Thymus (tissue), 11 donors: ENCODE measurements at regions not wholly inside any gene's neighbourhood (a gene's known extent, or its start where the extent isn't known, plus 50 kb on each side); places are given as distances from the start of the nearest gene placed in this dataset.
"Not testable (repeated sequence)": the region's sequence is repeated elsewhere in the genome, so short reads cannot be mapped to it uniquely, and the experiment has no call there.

Source experiments
- DNase-seq, 9 donors: peaks; one replicate each; pipeline ENCODE4 v3.0.0-alpha.2; 2013; ENCODE audit warnings: low spot score in 9 of 9, low read depth in 6 of 9, missing footprints in 1 of 9
- H3K27ac ChIP-seq, 2 donors: one replicate each; pipeline ENCODE4 v1.5.1; 2013; ENCODE audit warnings: control low read depth in 1 of 2, low read depth in 1 of 2, low read length in 1 of 2, mild to moderate bottlenecking in 1 of 2, moderate library complexity in 1 of 2
- H3K27me3 ChIP-seq, 2 donors: one replicate each; pipeline ENCODE4 v1.5.1; 2013; ENCODE audit warnings: low read length in 1 of 2; ENCODE audit not compliant: control insufficient read depth in 2 of 2, insufficient read depth in 1 of 2
- H3K36me3 ChIP-seq, 2 donors: one replicate each; pipeline ENCODE4 v1.5.1; 2013; ENCODE audit warnings: low read length in 1 of 2, mild to moderate bottlenecking in 1 of 2, moderate library complexity in 1 of 2; ENCODE audit not compliant: control insufficient read depth in 2 of 2, insufficient read depth in 2 of 2
- H3K4me1 ChIP-seq, 2 donors: one replicate each; pipeline ENCODE4 v1.5.1; 2013; ENCODE audit warnings: low read length in 2 of 2; ENCODE audit not compliant: control insufficient read depth in 2 of 2, insufficient read depth in 2 of 2
- H3K4me3 ChIP-seq, 2 donors: one replicate each; pipeline ENCODE4 v1.5.1; 2013; ENCODE audit warnings: low read length in 2 of 2, control low read depth in 1 of 2, mild to moderate bottlenecking in 1 of 2
- H3K9me3 ChIP-seq, 2 donors: one replicate each; pipeline ENCODE4 v1.5.1; 2013; ENCODE audit warnings: low read length in 1 of 2, mild to moderate bottlenecking in 1 of 2; ENCODE audit not compliant: control insufficient read depth in 2 of 2, insufficient read depth in 1 of 2
- WGBS: extraction: QIAGEN DNeasy Blood & Tissue Kit; methylation state at CpG from one replicate; pipeline ENCODE4 v1.1.7; 2013; 5-methylcytosine and 5-hydroxymethylcytosine counted together
- donor health status: healthy.

- Histone ChIP-seq H3K9me3 (no peaks in the 10 kb centered on the region), H3K27me3 (no peaks in the 10 kb centered on the region), H3K4me1 (no peaks in the 10 kb centered on the region), H3K27ac (no peak overlapping the region), H3K36me3 (no peaks in the 10 kb centered on the region), H3K4me3 (no peak overlapping the region)
- DNase-seq, result no peak
- WGBS, result 84% methylated on average over 5 of the region's 5 CpGs
These were observed 472.3 kb downstream of the IRS2 start for GRCh38 chr13:109314101-109314500.

- Histone ChIP-seq H3K4me1 (no peaks in the 10 kb centered on the region), H3K27ac (no peak overlapping the region), H3K36me3 (no peaks in the 10 kb centered on the region), H3K27me3 (no peaks in the 10 kb centered on the region), H3K4me3 (no peak overlapping the region), H3K9me3 (no peaks in the 10 kb centered on the region)
- DNase-seq, result no peak
These were observed 474.0 kb downstream of the IRS2 start for GRCh38 chr13:109312399-109312798.

- not testable (repeated sequence) for DNase-seq, H3K4me3 ChIP-seq, H3K4me1 ChIP-seq, H3K36me3 ChIP-seq, H3K9me3 ChIP-seq, H3K27me3 ChIP-seq, H3K27ac ChIP-seq
- WGBS, result 96% methylated on average over 32 of the region's 33 CpGs
These were observed 474.9 kb downstream of the IRS2 start for GRCh38 chr13:109311431-109311976.

GRCh38 chr13:109309625-109310363 lies 476.6 kb downstream of the IRS2 start:
- Histone ChIP-seq H3K27me3 (no peaks in the 10 kb centered on the region), H3K36me3 (no peaks in the 10 kb centered on the region), H3K4me1 (no peaks in the 10 kb centered on the region), H3K4me3 (no peak overlapping the region), H3K27ac (no peak overlapping the region), H3K9me3 (no peaks in the 10 kb centered on the region)
- 87% methylated on average over 12 of the region's 12 CpGs for WGBS
- DNase-seq, result no peak

GRCh38 chr13:109307027-109307426 lies 479.4 kb downstream of the IRS2 start:
- Histone ChIP-seq H3K27ac (no peak overlapping the region), H3K36me3 (no peaks in the 10 kb centered on the region), H3K9me3 (no peaks in the 10 kb centered on the region), H3K4me1 (no peaks in the 10 kb centered on the region), H3K27me3 (no peaks in the 10 kb centered on the region), H3K4me3 (no peak overlapping the region)
- DNase-seq, result no peak
- 90% methylated on average over 6 of the region's 6 CpGs for WGBS

- H3K27ac ChIP-seq, result no peak overlapping the region
- no peaks in the 10 kb centered on the region for H3K9me3 ChIP-seq
- WGBS, result 94% methylated on average over 5 of the region's 5 CpGs
- DNase-seq, result no peak
- no peaks in the 10 kb centered on the region for H3K36me3 ChIP-seq
- H3K4me1 ChIP-seq, result no peaks in the 10 kb centered on the region
- no peak overlapping the region for H3K4me3 ChIP-seq
- no peaks in the 10 kb centered on the region for H3K27me3 ChIP-seq
These were observed 484.7 kb downstream of the IRS2 start for GRCh38 chr13:109301726-109302125.

GRCh38 chr13:109301276-109301675 lies 485.1 kb downstream of the IRS2 start:
- H3K4me3 ChIP-seq, result no peak overlapping the region
- no peaks in the 10 kb centered on the region for H3K36me3 ChIP-seq
- H3K9me3 ChIP-seq, result no peaks in the 10 kb centered on the region
- no peaks in the 10 kb centered on the region for H3K4me1 ChIP-seq
- no peak overlapping the region for H3K27ac ChIP-seq
- DNase-seq, result no peak
- H3K27me3 ChIP-seq, result no peaks in the 10 kb centered on the region
- 91% methylated on average over 4 of the region's 4 CpGs for WGBS

GRCh38 chr13:109297628-109298027 lies 488.8 kb downstream of the IRS2 start:
- 84% methylated on average over 2 of the region's 2 CpGs for WGBS
- Histone ChIP-seq H3K27ac (no peak overlapping the region), H3K27me3 (no peaks in the 10 kb centered on the region), H3K4me1 (no peaks in the 10 kb centered on the region), H3K9me3 (peaks cover 1 to 9% of the 10 kb centered on the region in 2 donors), H3K36me3 (no peaks in the 10 kb centered on the region), H3K4me3 (no peak overlapping the region)
- DNase-seq, result no peak

GRCh38 chr13:109293166-109293565 lies 493.2 kb downstream of the IRS2 start:
- H3K9me3 ChIP-seq, result peaks cover 1 to 9% of the 10 kb centered on the region in 2 donors
- WGBS, result 98% methylated on average over 3 of the region's 3 CpGs
- H3K36me3 ChIP-seq, result no peaks in the 10 kb centered on the region
- H3K4me3 ChIP-seq, result no peak overlapping the region
- H3K27me3 ChIP-seq, result no peaks in the 10 kb centered on the region
- no peak for DNase-seq
- H3K4me1 ChIP-seq, result no peaks in the 10 kb centered on the region
- no peak overlapping the region for H3K27ac ChIP-seq
